ENCODE measurements at regions not wholly inside any gene's neighbourhood (a gene's known extent, or its start where the extent isn't known, plus 50 kb on each side); places are given as distances from the start of the nearest gene placed in this dataset.

DNA sequence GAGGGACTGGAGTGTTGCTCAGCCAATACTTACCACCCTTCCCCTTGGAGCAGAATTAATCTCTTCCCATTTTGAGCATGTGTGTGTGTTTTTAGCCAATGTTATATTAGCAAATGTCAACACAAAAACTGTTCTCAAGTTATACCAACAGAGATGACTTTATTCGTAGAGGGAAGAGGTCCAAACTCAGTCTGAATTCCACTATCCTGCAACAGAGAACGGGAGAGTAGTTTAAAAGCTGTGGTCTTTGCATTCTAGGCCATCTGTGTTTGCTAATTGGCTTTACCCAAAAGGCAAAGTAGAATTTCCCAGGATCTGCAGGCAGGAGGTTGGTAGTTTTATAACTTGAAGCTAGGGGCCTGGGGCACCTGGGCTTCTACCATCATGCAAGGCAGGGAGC lies 847.9 kb upstream of the TMEM132C start:
- TF ChIP-seq CTCF (conservative IDR thresholded peaks at IDR 0.05) (no peak), EZH2 (IDR thresholded peaks at IDR 0.05; ENCODE audit: low read depth) (no peak)
- Histone ChIP-seq H3K9me3 (ENCODE audit: insufficient read depth, low read depth) (no peaks in the 10 kb centered on the region), H3K4me2 (no peak overlapping the region), H4K20me1 (ENCODE audit: insufficient read depth) (no peaks in the 10 kb centered on the region), H2AFZ (no peak overlapping the region), H3K27me3 (ENCODE audit: insufficient read depth, low read depth) (0 out of 2 replicates have a peak, but pooled peaks cover 10% of the 10 kb centered on the region), H3K4me1 (replicated peaks; ENCODE audit: insufficient read depth) (no peaks in the 10 kb centered on the region), H3K4me3 (no peak overlapping the region), H3K79me2 (ENCODE audit: low read depth) (no peaks in the 10 kb centered on the region), H3K36me3 (ENCODE audit: low read depth) (no peaks in the 10 kb centered on the region), H3K27ac (no peak overlapping the region), H3K9me2 (ENCODE audit: insufficient read depth) (no peaks in the 10 kb centered on the region), H3F3A (ENCODE audit: insufficient read depth, low read depth) (no peaks in the 10 kb centered on the region)
- no TSS peak for BruUV-seq (replicated peaks)
- ChIA-PET CTCF (no interaction called here), POLR2A (ENCODE audit: unreplicated experiment) (no interaction called here)
- no peak for DNase-seq
- intact Hi-C loops (cut with micrococcal nuclease; ENCODE audit: unreplicated experiment), result no loop called here

GRCh38 chr12:127421614-127422013 lies 845.4 kb upstream of the TMEM132C start:
- H3K4me1 ChIP-seq (replicated peaks; ENCODE audit: insufficient read depth), result no peaks in the 10 kb centered on the region
- intact Hi-C loops (cut with micrococcal nuclease; ENCODE audit: unreplicated experiment), result no loop called here
- H3K4me2 ChIP-seq, result no peak overlapping the region
- no peaks in the 10 kb centered on the region for H4K20me1 ChIP-seq (ENCODE audit: insufficient read depth)
- H3K36me3 ChIP-seq (ENCODE audit: low read depth), result no peaks in the 10 kb centered on the region
- ChIA-PET POLR2A (ENCODE audit: unreplicated experiment) (no interaction called here), CTCF (no interaction called here)
- no peak overlapping the region for H3K27ac ChIP-seq
- TF ChIP-seq EZH2 (IDR thresholded peaks at IDR 0.05; ENCODE audit: low read depth), result no peak
- no peak for TF ChIP-seq CTCF (conservative IDR thresholded peaks at IDR 0.05)
- no peak overlapping the region for H3K4me3 ChIP-seq
- no peak overlapping the region for H2AFZ ChIP-seq
- BruUV-seq (replicated peaks), result no TSS peak
- H3K79me2 ChIP-seq (ENCODE audit: low read depth), result no peaks in the 10 kb centered on the region
- H3K27me3 ChIP-seq (ENCODE audit: insufficient read depth, low read depth), result peaks cover 15% of the 10 kb centered on the region; the same call in 1 of the 2 replicates
- DNase-seq, result no peak
- H3K9me3 ChIP-seq (ENCODE audit: insufficient read depth, low read depth), result no peaks in the 10 kb centered on the region
- no peaks in the 10 kb centered on the region for H3F3A ChIP-seq (ENCODE audit: insufficient read depth, low read depth)
- H3K9me2 ChIP-seq (ENCODE audit: insufficient read depth), result no peaks in the 10 kb centered on the region

- H3K27me3 ChIP-seq (ENCODE audit: insufficient read depth, low read depth), result peaks cover 18% of the 10 kb centered on the region; the same call in 1 of the 2 replicates
- no peaks in the 10 kb centered on the region for H3K9me2 ChIP-seq (ENCODE audit: insufficient read depth)
- H3K79me2 ChIP-seq (ENCODE audit: low read depth), result no peaks in the 10 kb centered on the region
- no TSS peak for BruUV-seq (replicated peaks)
- intact Hi-C loops (cut with micrococcal nuclease; ENCODE audit: unreplicated experiment), result no loop called here
- ChIA-PET CTCF (no interaction called here), POLR2A (ENCODE audit: unreplicated experiment) (no interaction called here)
- H3K4me1 ChIP-seq (replicated peaks; ENCODE audit: insufficient read depth), result no peaks in the 10 kb centered on the region
- no peaks in the 10 kb centered on the region for H3F3A ChIP-seq (ENCODE audit: insufficient read depth, low read depth)
- H3K4me2 ChIP-seq, result no peak overlapping the region
- no peak overlapping the region for H3K4me3 ChIP-seq
- no peaks in the 10 kb centered on the region for H4K20me1 ChIP-seq (ENCODE audit: insufficient read depth)
- DNase-seq, result no peak
- no peaks in the 10 kb centered on the region for H3K9me3 ChIP-seq (ENCODE audit: insufficient read depth, low read depth)
- H2AFZ ChIP-seq, result no peak overlapping the region
- no peaks in the 10 kb centered on the region for H3K36me3 ChIP-seq (ENCODE audit: low read depth)
- TF ChIP-seq EZH2 (IDR thresholded peaks at IDR 0.05; ENCODE audit: low read depth) (no peak), CTCF (conservative IDR thresholded peaks at IDR 0.05) (no peak)
- H3K27ac ChIP-seq, result no peak overlapping the region
Observed at GRCh38 chr12:127422935-127423566, 843.9 kb upstream of the TMEM132C start.
